K562 (cell line): ENCODE measurements at regions not wholly inside any gene's neighbourhood (a gene's known extent, or its start where the extent isn't known, plus 50 kb on each side); places are given as distances from the start of the nearest gene placed in this dataset.

Source experiments
- ATAC-seq: fragments of 200-7000 bp; cut with Tn5 transposase; 3 replicates; pipeline ENCODE4 v1.9.1; 2020; ENCODE audit warnings: moderate library complexity
- BruUV-seq: library from RNA; stranded (reverse); fragments of 400-500 nt; replicated peaks from 2 replicates; lab custom pipeline; 2021; lab: Mats Ljungman, UMichigan
- CTCF ChIA-PET: fragments of 300-600 bp; formaldehyde crosslinking; extraction: SDS; loops from one replicate; lab custom pipeline; 2021; ENCODE audit warnings: low intra/inter-chr PET ratio; lab: Yijun Ruan, JAX
- POLR2A ChIA-PET: fragments of 300-600, 350-650 bp; sonication (Branson Sonifier 250); formaldehyde crosslinking; extraction: SDS; loops from one replicate; lab custom pipeline; 2021; ENCODE audit warnings: antibody characterized with exemption, inconsistent platforms; lab: Yijun Ruan, JAX
- DNase-seq, 4 experiments: peaks; one replicate each; pipeline versions ENCODE4 v3.0.0 to v3.0.0-alpha.2; 2011 to 2018; ENCODE audit warnings: low spot score in 3 of 4, mixed read lengths in 3 of 4; ENCODE audit errors: extremely low read depth in 1 of 4
- FAIRE-seq: peaks from 2 replicates; lab custom pipeline; 2011; peaks lifted over from hg19 to GRCh38; lab: Jason Lieb, UNC
- H2AFZ ChIP-seq: 2 replicates; pipeline ENCODE4 v1.6.0; 2011; ENCODE audit warnings: low read depth, low read length, control low read depth, inconsistent platforms
- H3K27ac ChIP-seq: fragments of 200-600 bp; 3 replicates; pipeline ENCODE4 v1.8.0; 2011; ENCODE audit warnings: low read depth, mild to moderate bottlenecking, control low read depth, inconsistent platforms, low read length, moderate library complexity, mixed read lengths; ENCODE audit errors: extremely low read depth
- H3K27me3 ChIP-seq, 2 experiments: fragments of 300-600 bp in 1 of 2; 2 replicates in 1 of 2; 3 replicates in 1 of 2; pipeline versions ENCODE4 v1.6.0 to v1.8.0; 2011; ENCODE audit warnings: inconsistent platforms in 2 of 2, low read length in 2 of 2, mild to moderate bottlenecking in 1 of 2, mixed read lengths in 1 of 2, moderate library complexity in 1 of 2; ENCODE audit not compliant: control insufficient read depth in 2 of 2, insufficient read depth in 2 of 2
- H3K36me3 ChIP-seq: fragments of 300-600 bp; 3 replicates; pipeline ENCODE4 v1.8.0; 2011; ENCODE audit warnings: mild to moderate bottlenecking, low read length, inconsistent platforms; ENCODE audit not compliant: control insufficient read depth, insufficient read depth
- H3K4me1 ChIP-seq, 2 experiments: fragments of 200-600 bp in 1 of 2; replicated peaks in 1 of 2; 2 replicates in 1 of 2; 3 replicates in 1 of 2; pipeline versions ENCODE4 v1.5.1 to v1.8.0; 2011; ENCODE audit warnings: inconsistent platforms in 2 of 2, low read length in 2 of 2, mild to moderate bottlenecking in 1 of 2, mixed read lengths in 1 of 2, moderate library complexity in 1 of 2; ENCODE audit not compliant: control insufficient read depth in 2 of 2, insufficient read depth in 2 of 2
- H3K4me2 ChIP-seq: 2 replicates; pipeline ENCODE4 v1.6.1; 2011; ENCODE audit warnings: low read length, control low read depth, inconsistent platforms, mixed read lengths; ENCODE audit not compliant: insufficient read depth
- H3K4me3 ChIP-seq: fragments of 200-600 bp; sonication (generic), shearing (Covaris generic); 2 replicates; pipeline ENCODE4 v1.5.1; 2016; ENCODE audit warnings: control low read depth, inconsistent platforms
- H3K79me2 ChIP-seq: fragments of 200-600 bp; 3 replicates; pipeline ENCODE4 v1.8.0; 2011; ENCODE audit warnings: low read length, inconsistent platforms; ENCODE audit not compliant: control insufficient read depth, insufficient read depth
- H3K9ac ChIP-seq, 2 experiments: 2 replicates each; pipeline versions ENCODE4 v1.6.0 to v1.6.1; 2011; ENCODE audit warnings: low read depth in 2 of 2, low read length in 2 of 2, control low read depth in 1 of 2, inconsistent platforms in 1 of 2, mild to moderate bottlenecking in 1 of 2, mixed read lengths in 1 of 2; ENCODE audit not compliant: insufficient read depth in 1 of 2
- H3K9me1 ChIP-seq: one replicate; pipeline ENCODE4 v1.6.0; 2011; ENCODE audit warnings: inconsistent platforms, mild to moderate bottlenecking, low read length, moderate library complexity; ENCODE audit not compliant: control insufficient read depth, insufficient read depth
- H3K9me3 ChIP-seq: replicated peaks from 2 replicates; pipeline ENCODE4 v1.5.1; 2011; ENCODE audit warnings: low read depth, low read length, inconsistent platforms; ENCODE audit not compliant: control insufficient read depth, insufficient read depth
- H4K20me1 ChIP-seq: replicated peaks from 2 replicates; pipeline ENCODE4 v1.6.1; 2011; ENCODE audit warnings: low read length, inconsistent platforms, mixed read lengths; ENCODE audit not compliant: control insufficient read depth, insufficient read depth
- CHD1 ChIP-seq: fragments of 200-600 bp; sonication (generic); IDR thresholded peaks from one replicate; pipeline ENCODE4 v1.6.1; 2012; ENCODE audit warnings: mild to moderate bottlenecking, moderate library complexity, low read length, inconsistent platforms
- GATAD2A ChIP-seq: fragments of 450-650 bp; IDR thresholded peaks from 2 replicates; pipeline ENCODE4 v1.6.1; 2017
- HNRNPL ChIP-seq: fragments of 200-400 bp; formaldehyde crosslinking; IDR thresholded peaks from 2 replicates; pipeline ENCODE4 v1.6.1; 2017; ENCODE audit warnings: low read depth, mild to moderate bottlenecking, low read length
- KLF10 ChIP-seq: fragments of 250-450 bp; sonication (Bioruptor Pico); IDR thresholded peaks from 2 replicates; pipeline ENCODE4 v1.6.1; 2021; ENCODE audit warnings: matching md5 sums
- POLR2AphosphoS5 ChIP-seq: IDR thresholded peaks from 2 replicates; pipeline ENCODE4 v1.6.1; 2011; ENCODE audit warnings: mild to moderate bottlenecking, low read depth, low read length, moderate library complexity; ENCODE audit not compliant: control insufficient read depth, insufficient read depth
- SIRT6 ChIP-seq: IDR thresholded peaks from one replicate; pipeline ENCODE4 v1.6.1; 2012; ENCODE audit warnings: low read depth, mild to moderate bottlenecking, control low read depth, inconsistent platforms, low read length, moderate library complexity
- STAG1 ChIP-seq: sonication (generic); formaldehyde crosslinking; IDR thresholded peaks from 2 replicates; pipeline ENCODE4 v1.5.0; 2020; ENCODE audit warnings: missing genetic modification reagents, borderline replicate concordance
- TRIM24 ChIP-seq, 2 experiments: fragments of 450-650 bp; IDR thresholded peaks; 2 replicates each; pipeline ENCODE4 v1.6.1; 2016
- WHSC1 ChIP-seq: IDR thresholded peaks from one replicate; pipeline ENCODE4 v1.6.1; 2012; ENCODE audit warnings: low read length, control low read depth, inconsistent platforms
- ZNF146 ChIP-seq: IDR thresholded peaks from one replicate; pipeline ENCODE4 v1.6.1; 2018; ENCODE audit warnings: missing compliant biosample characterization; ENCODE audit not compliant: unreplicated experiment
- ZNF184 ChIP-seq: sonication (generic); formaldehyde crosslinking; IDR thresholded peaks from 2 replicates; pipeline ENCODE4 v1.5.0; 2020; ENCODE audit warnings: missing genetic modification reagents
- ZNF324 ChIP-seq: fragments of 250-450 bp; sonication (Bioruptor Pico); IDR thresholded peaks from 2 replicates; pipeline ENCODE4 v1.4.0; 2020; ENCODE audit warnings: mild to moderate bottlenecking
- ZNF644 ChIP-seq: fragments of 200-800 bp; sonication (Bioruptor generic); IDR thresholded peaks from 2 replicates; pipeline ENCODE4 v1.6.1; 2016; ENCODE audit warnings: low read depth, missing genetic modification characterization, missing compliant biosample characterization
- ZNF707 ChIP-seq: fragments of 250-450 bp; sonication (Bioruptor Pico); conservative IDR thresholded peaks from 2 replicates; pipeline ENCODE4 v1.8.0; 2022; ENCODE audit warnings: inconsistent platforms, mild to moderate bottlenecking, moderate library complexity
- ZNF76 ChIP-seq: fragments of 250-450 bp; sonication (Bioruptor Pico); IDR thresholded peaks from 2 replicates; pipeline ENCODE4 v1.4.0; 2020; ENCODE audit warnings: mild to moderate bottlenecking, moderate library complexity, borderline replicate concordance
- ZSCAN32 ChIP-seq: fragments of 450-650 bp; formaldehyde crosslinking; IDR thresholded peaks from 2 replicates; pipeline ENCODE4 v1.4.0; 2020; ENCODE audit warnings: mild to moderate bottlenecking, moderate library complexity
- WGBS: fragments of 100-300 bp; shearing (Covaris generic); methylation state at CpG from one replicate; pipeline ENCODE4 v1.1.6; 2016; ENCODE audit warnings: low coverage, mixed read lengths; ENCODE audit not compliant: insufficient coverage; ENCODE audit errors: missing lambda C conversion rate; 5-methylcytosine and 5-hydroxymethylcytosine counted together
- in situ Hi-C: fragments of 300-500 bp; cut with MboI; formaldehyde crosslinking; loops from 4 replicates; pipeline ENCODE4 v1.15.0; 2018; ENCODE audit warnings: inconsistent platforms, mixed read lengths
- intact Hi-C: fragments of 100-400 bp; cut with micrococcal nuclease; formaldehyde crosslinking; loops from 2 replicates; pipeline ENCODE4 v1.14.2; 2022
- TF ChIP-seq, protein P1 (sequence below): sonication (generic); formaldehyde crosslinking; IDR thresholded peaks from 2 replicates; pipeline ENCODE4 v1.8.1; 2023; ENCODE audit warnings: mild to moderate bottlenecking, missing genetic modification reagents
- TF ChIP-seq, protein P2 (sequence below), 2 experiments: fragments of 200-800 bp in 1 of 2; sonication (Bioruptor generic) in 1 of 2; sonication (generic) in 1 of 2; formaldehyde crosslinking in 1 of 2; IDR thresholded peaks in 1 of 2; conservative IDR thresholded peaks in 1 of 2; 2 replicates each; pipeline versions ENCODE4 v1.5.0 to v1.6.1; 2016 to 2020; ENCODE audit warnings: missing compliant biosample characterization in 1 of 2, missing genetic modification characterization in 1 of 2, missing genetic modification reagents in 1 of 2
- TF ChIP-seq, protein P3 (sequence below): fragments of 450-650 bp; IDR thresholded peaks from 2 replicates; pipeline ENCODE4 v1.6.1; 2017; ENCODE audit warnings: mild to moderate bottlenecking, moderate library complexity

DNA sequence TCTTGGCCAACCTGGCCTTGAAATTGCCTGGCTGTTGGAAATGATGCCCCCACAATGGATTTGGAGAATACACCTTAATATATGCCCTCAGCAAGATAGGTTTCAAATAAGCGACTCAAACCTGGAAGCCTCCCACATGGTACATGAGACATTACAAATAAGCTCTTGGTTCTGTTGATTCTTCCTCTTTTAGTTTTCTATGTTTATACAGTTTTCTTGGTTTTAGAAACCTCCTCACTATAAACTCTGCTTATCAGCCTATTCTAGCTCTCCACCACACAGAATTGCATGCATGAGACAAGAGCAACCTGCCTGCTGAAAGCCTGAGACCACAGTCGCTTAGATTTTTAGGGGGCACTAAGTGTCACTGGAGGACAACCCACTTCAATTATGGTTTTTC lies 108.8 kb upstream of the PREP start:
- intact Hi-C loops = no loop called here
- Histone ChIP-seq H3K36me3 (no peaks in the 10 kb centered on the region), H3K9me3 (no peaks in the 10 kb centered on the region), H4K20me1 (no peaks in the 10 kb centered on the region; the same call in 1 of the 2 replicates), H3K9me1 (no peaks in the 10 kb centered on the region), H3K27ac (no peak overlapping the region), H3K4me2 (no peak overlapping the region), H3K4me3 (no peak overlapping the region), H3K27me3 (peaks cover 0 to 4% of the 10 kb centered on the region in 2 experiments; a peak in 2 of 5 replicates), H3K4me1 (no peaks in the 10 kb centered on the region), H2AFZ (no peak overlapping the region), H3K9ac (no peak overlapping the region), H3K79me2 (no peaks in the 10 kb centered on the region)
- DNase-seq (no peak), ATAC-seq (no peak), FAIRE-seq (no peak)
- CTCF ChIA-PET = no interaction called here
- no TSS peak for BruUV-seq
- 0% methylated on average over 2 of the region's 2 CpGs for WGBS
- POLR2A ChIA-PET = interaction anchor here (0.6 kb wide), 1 partner anchor 845 kb away, joined by 4 read pairs; no protein-coding TSS in a partner anchor
- in situ Hi-C loops = no loop called here
- no peak for TF ChIP-seq HNRNPL
- no peak for TF ChIP-seq STAG1
- no peak for TF ChIP-seq WHSC1
- TF ChIP-seq, protein P1, sequence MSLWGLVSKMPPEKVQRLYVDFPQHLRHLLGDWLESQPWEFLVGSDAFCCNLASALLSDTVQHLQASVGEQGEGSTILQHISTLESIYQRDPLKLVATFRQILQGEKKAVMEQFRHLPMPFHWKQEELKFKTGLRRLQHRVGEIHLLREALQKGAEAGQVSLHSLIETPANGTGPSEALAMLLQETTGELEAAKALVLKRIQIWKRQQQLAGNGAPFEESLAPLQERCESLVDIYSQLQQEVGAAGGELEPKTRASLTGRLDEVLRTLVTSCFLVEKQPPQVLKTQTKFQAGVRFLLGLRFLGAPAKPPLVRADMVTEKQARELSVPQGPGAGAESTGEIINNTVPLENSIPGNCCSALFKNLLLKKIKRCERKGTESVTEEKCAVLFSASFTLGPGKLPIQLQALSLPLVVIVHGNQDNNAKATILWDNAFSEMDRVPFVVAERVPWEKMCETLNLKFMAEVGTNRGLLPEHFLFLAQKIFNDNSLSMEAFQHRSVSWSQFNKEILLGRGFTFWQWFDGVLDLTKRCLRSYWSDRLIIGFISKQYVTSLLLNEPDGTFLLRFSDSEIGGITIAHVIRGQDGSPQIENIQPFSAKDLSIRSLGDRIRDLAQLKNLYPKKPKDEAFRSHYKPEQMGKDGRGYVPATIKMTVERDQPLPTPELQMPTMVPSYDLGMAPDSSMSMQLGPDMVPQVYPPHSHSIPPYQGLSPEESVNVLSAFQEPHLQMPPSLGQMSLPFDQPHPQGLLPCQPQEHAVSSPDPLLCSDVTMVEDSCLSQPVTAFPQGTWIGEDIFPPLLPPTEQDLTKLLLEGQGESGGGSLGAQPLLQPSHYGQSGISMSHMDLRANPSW = no peak
- no peak for TF ChIP-seq KLF10 (CRISPR knock-in tag)
- TF ChIP-seq ZNF76 (CRISPR knock-in tag) = no peak
- no peak for TF ChIP-seq POLR2AphosphoS5
- no peak for TF ChIP-seq ZNF644 (tag)
- TF ChIP-seq SIRT6 = no peak
- TF ChIP-seq ZNF324 (CRISPR knock-in tag) = no peak
- TF ChIP-seq, protein P2, sequence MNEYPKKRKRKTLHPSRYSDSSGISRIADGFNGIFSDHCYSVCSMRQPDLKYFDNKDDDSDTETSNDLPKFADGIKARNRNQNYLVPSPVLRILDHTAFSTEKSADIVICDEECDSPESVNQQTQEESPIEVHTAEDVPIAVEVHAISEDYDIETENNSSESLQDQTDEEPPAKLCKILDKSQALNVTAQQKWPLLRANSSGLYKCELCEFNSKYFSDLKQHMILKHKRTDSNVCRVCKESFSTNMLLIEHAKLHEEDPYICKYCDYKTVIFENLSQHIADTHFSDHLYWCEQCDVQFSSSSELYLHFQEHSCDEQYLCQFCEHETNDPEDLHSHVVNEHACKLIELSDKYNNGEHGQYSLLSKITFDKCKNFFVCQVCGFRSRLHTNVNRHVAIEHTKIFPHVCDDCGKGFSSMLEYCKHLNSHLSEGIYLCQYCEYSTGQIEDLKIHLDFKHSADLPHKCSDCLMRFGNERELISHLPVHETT (CRISPR knock-in tag; conservative IDR thresholded peaks at IDR 0.05 in 1 of 2, IDR thresholded peaks at IDR 0.05 in 1 of 2) = no peak
- no peak for TF ChIP-seq ZSCAN32 (CRISPR knock-in tag)
- TF ChIP-seq GATAD2A = no peak
- TF ChIP-seq ZNF184 (CRISPR knock-in tag) = no peak
- TF ChIP-seq ZNF146 (CRISPR knock-in tag) = no peak
- TF ChIP-seq, protein P3, sequence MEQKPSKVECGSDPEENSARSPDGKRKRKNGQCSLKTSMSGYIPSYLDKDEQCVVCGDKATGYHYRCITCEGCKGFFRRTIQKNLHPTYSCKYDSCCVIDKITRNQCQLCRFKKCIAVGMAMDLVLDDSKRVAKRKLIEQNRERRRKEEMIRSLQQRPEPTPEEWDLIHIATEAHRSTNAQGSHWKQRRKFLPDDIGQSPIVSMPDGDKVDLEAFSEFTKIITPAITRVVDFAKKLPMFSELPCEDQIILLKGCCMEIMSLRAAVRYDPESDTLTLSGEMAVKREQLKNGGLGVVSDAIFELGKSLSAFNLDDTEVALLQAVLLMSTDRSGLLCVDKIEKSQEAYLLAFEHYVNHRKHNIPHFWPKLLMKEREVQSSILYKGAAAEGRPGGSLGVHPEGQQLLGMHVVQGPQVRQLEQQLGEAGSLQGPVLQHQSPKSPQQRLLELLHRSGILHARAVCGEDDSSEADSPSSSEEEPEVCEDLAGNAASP = no peak
- TF ChIP-seq CHD1 = no peak
- TF ChIP-seq ZNF707 = no peak
- TF ChIP-seq TRIM24 (IDR thresholded peaks at IDR 0.05) = no peak
